WTC11 (cell line): ENCODE measurements at regions not wholly inside any gene's neighbourhood (a gene's known extent, or its start where the extent isn't known, plus 50 kb on each side); places are given as distances from the start of the nearest gene placed in this dataset.

ENCODE experiments used
- ATAC-seq: fragments of 200-7000 bp; cut with Tn5 transposase; 2 replicates; pipeline ENCODE4 v1.10.0; 2021; ENCODE audit warnings: mild to moderate bottlenecking, moderate library complexity
- CTCF ChIA-PET: fragments of 300-600 bp; sonication (Branson Sonifier 250); formaldehyde crosslinking; loops from one replicate; lab custom pipeline; 2021; ENCODE audit warnings: antibody characterized with exemption; lab: Charles Lee
- POLR2A ChIA-PET: fragments of 350-600 bp; sonication (Branson Sonifier 250); formaldehyde crosslinking; loops from one replicate; lab custom pipeline; 2021; ENCODE audit warnings: antibody characterized with exemption; lab: Charles Lee
- DNase-seq: peaks from one replicate; pipeline ENCODE4 v3.0.0; 2021; ENCODE audit warnings: low spot score
- H3K27ac Mint-ChIP-seq: 2 replicates; pipeline ENCODE4 v1.8.0; 2021; ENCODE audit warnings: mixed read lengths
- H3K27me3 Mint-ChIP-seq: 2 replicates; pipeline ENCODE4 v1.8.0; 2021; ENCODE audit warnings: low read depth, mild to moderate bottlenecking, moderate library complexity, mixed read lengths
- H3K36me3 Mint-ChIP-seq: 2 replicates; pipeline ENCODE4 v1.8.0; 2021; ENCODE audit warnings: mixed read lengths
- H3K4me1 Mint-ChIP-seq: 2 replicates; pipeline ENCODE4 v1.8.0; 2022; ENCODE audit warnings: mixed read lengths
- H3K4me3 Mint-ChIP-seq: 2 replicates; pipeline ENCODE4 v1.8.0; 2021; ENCODE audit warnings: mild to moderate bottlenecking, moderate library complexity, mixed read lengths
- H3K9me3 Mint-ChIP-seq: 2 replicates; pipeline ENCODE4 v1.8.0; 2021; ENCODE audit warnings: mixed read lengths
- CBFB ChIP-seq: sonication (generic); formaldehyde crosslinking; IDR thresholded peaks from 2 replicates; pipeline ENCODE4 v1.8.1; 2022; ENCODE audit warnings: mild to moderate bottlenecking, low read depth, missing genetic modification reagents
- CTCF ChIP-seq: fragments of 200-600 bp; IDR thresholded peaks from 2 replicates; pipeline ENCODE4 v1.8.0; 2022; ENCODE audit warnings: antibody characterized with exemption
- E2F4 ChIP-seq: sonication (generic); formaldehyde crosslinking; IDR thresholded peaks from 2 replicates; pipeline ENCODE4 v1.8.1; 2022; ENCODE audit warnings: low read depth, mild to moderate bottlenecking, moderate library complexity, missing genetic modification reagents, borderline replicate concordance
- ERG ChIP-seq: fragments of 250-450 bp; sonication (Bioruptor Pico); IDR thresholded peaks from 2 replicates; pipeline ENCODE4 v1.8.0; 2021; ENCODE audit warnings: mild to moderate bottlenecking
- ESRRA ChIP-seq: sonication (generic); formaldehyde crosslinking; IDR thresholded peaks from 2 replicates; pipeline ENCODE4 v1.8.1; 2022; ENCODE audit warnings: mild to moderate bottlenecking, missing genetic modification reagents, borderline replicate concordance
- GTF2I ChIP-seq: fragments of 250-450 bp; sonication (Bioruptor Pico); conservative IDR thresholded peaks from 2 replicates; pipeline ENCODE4 v1.4.0; 2021; ENCODE audit warnings: mild to moderate bottlenecking
- HMGXB4 ChIP-seq: sonication (generic); formaldehyde crosslinking; IDR thresholded peaks from 2 replicates; pipeline ENCODE4 v1.8.1; 2023; ENCODE audit warnings: mild to moderate bottlenecking, moderate library complexity, missing genetic modification reagents
- MLX ChIP-seq: sonication (generic); formaldehyde crosslinking; IDR thresholded peaks from 2 replicates; pipeline ENCODE4 v1.8.1; 2023; ENCODE audit warnings: mild to moderate bottlenecking, missing genetic modification reagents, moderate library complexity
- OVOL2 ChIP-seq: fragments of 250-450 bp; sonication (Bioruptor Pico); IDR thresholded peaks from 2 replicates; pipeline ENCODE4 v1.9.0; 2021; ENCODE audit warnings: mild to moderate bottlenecking, borderline replicate concordance
- PRDM15 ChIP-seq: sonication (generic); formaldehyde crosslinking; IDR thresholded peaks from 2 replicates; pipeline ENCODE4 v1.8.0; 2022; ENCODE audit warnings: missing genetic modification reagents
- PREB ChIP-seq: sonication (generic); formaldehyde crosslinking; IDR thresholded peaks from 2 replicates; pipeline ENCODE4 v1.8.1; 2022; ENCODE audit warnings: mild to moderate bottlenecking, missing genetic modification reagents, moderate library complexity, borderline replicate concordance
- TP53 ChIP-seq: sonication (generic); formaldehyde crosslinking; IDR thresholded peaks from 2 replicates; pipeline ENCODE4 v1.8.1; 2023; ENCODE audit warnings: mild to moderate bottlenecking, missing genetic modification reagents
- USF2 ChIP-seq: sonication (generic); formaldehyde crosslinking; IDR thresholded peaks from 2 replicates; pipeline ENCODE4 v1.8.1; 2023; ENCODE audit warnings: mild to moderate bottlenecking, missing genetic modification reagents, moderate library complexity
- ZNF138 ChIP-seq: sonication (generic); formaldehyde crosslinking; conservative IDR thresholded peaks from 2 replicates; pipeline ENCODE4 v1.8.1; 2022; ENCODE audit warnings: mild to moderate bottlenecking, moderate library complexity, missing genetic modification reagents
- ZNF232 ChIP-seq: sonication (generic); formaldehyde crosslinking; IDR thresholded peaks from 2 replicates; pipeline ENCODE4 v1.8.0; 2022; ENCODE audit warnings: mild to moderate bottlenecking, missing genetic modification reagents
- ZNF416 ChIP-seq: fragments of 250-450 bp; sonication (Bioruptor Pico); IDR thresholded peaks from 2 replicates; pipeline ENCODE4 v1.9.0; 2021; ENCODE audit warnings: mild to moderate bottlenecking, inconsistent platforms
- ZNF423 ChIP-seq: fragments of 250-450 bp; sonication (Bioruptor Pico); IDR thresholded peaks from 2 replicates; pipeline ENCODE4 v2.1.2; 2022; ENCODE audit warnings: mild to moderate bottlenecking, moderate library complexity
- ZSCAN18 ChIP-seq: fragments of 250-450 bp; sonication (Bioruptor Pico); IDR thresholded peaks from 2 replicates; pipeline ENCODE4 v2.1.2; 2022; ENCODE audit warnings: mild to moderate bottlenecking, moderate library complexity

GRCh38 chr2:7379799-7380198, 462.6 kb downstream of the RNF144A start:
- peaks cover 3% of the 10 kb centered on the region; the same call in 1 of the 2 replicates for H3K4me1 Mint-ChIP-seq
- H3K9me3 Mint-ChIP-seq, result no peaks in the 10 kb centered on the region
- ATAC-seq (peak; percentile 78), DNase-seq (peak; percentile 34)
- CTCF ChIA-PET, result no interaction called here
- POLR2A ChIA-PET, result no interaction called here
- no peaks in the 10 kb centered on the region for H3K36me3 Mint-ChIP-seq
- TF ChIP-seq ZNF423 (no peak), OVOL2 (CRISPR knock-in tag) (no peak), USF2 (CRISPR knock-in tag) (no peak), CBFB (CRISPR knock-in tag) (no peak), TP53 (CRISPR knock-in tag) (no peak), ZSCAN18 (no peak), ZNF416 (CRISPR knock-in tag) (no peak), GTF2I (no peak), PREB (CRISPR knock-in tag) (no peak), E2F4 (CRISPR knock-in tag) (no peak), ERG (CRISPR knock-in tag) (no peak), PRDM15 (CRISPR knock-in tag) (no peak), HMGXB4 (CRISPR knock-in tag) (no peak)
- H3K4me3 Mint-ChIP-seq, result no peak overlapping the region
- H3K27me3 Mint-ChIP-seq, result no peaks in the 10 kb centered on the region; the same call in 1 of the 2 replicates
- no peak overlapping the region for H3K27ac Mint-ChIP-seq

GRCh38 chr2:7384773-7385349, 467.6 kb downstream of the RNF144A start:
- Mint-ChIP-seq H3K27ac (no peak overlapping the region), H3K4me3 (no peak overlapping the region), H3K4me1 (no peaks in the 10 kb centered on the region), H3K36me3 (no peaks in the 10 kb centered on the region), H3K9me3 (no peaks in the 10 kb centered on the region), H3K27me3 (no peaks in the 10 kb centered on the region)
- ChIA-PET CTCF (no interaction called here), POLR2A (no interaction called here)
- ATAC-seq, result no peak
- no peak for DNase-seq
- TF ChIP-seq ESRRA (no peak), CTCF (no peak), ZNF232 (CRISPR knock-in tag) (no peak), MLX (CRISPR knock-in tag) (no peak), ZNF138 (CRISPR knock-in tag) (no peak)
